IMR-90 (cell line): ENCODE measurements at regions not wholly inside any gene's neighbourhood (a gene's known extent, or its start where the extent isn't known, plus 50 kb on each side); places are given as distances from the start of the nearest gene placed in this dataset.

ENCODE experiments used
- ATAC-seq: fragments of 200-7000 bp; cut with Tn5 transposase; 2 replicates; pipeline ENCODE4 v1.9.1; 2020; ENCODE audit warnings: low read depth, mild to moderate bottlenecking, moderate library complexity
- BruUV-seq: library from RNA; stranded (reverse); fragments of 400-500 nt; replicated peaks from 2 replicates; lab custom pipeline; 2021; lab: Mats Ljungman, UMichigan
- CTCF ChIA-PET: fragments of 300-600 bp; formaldehyde crosslinking; extraction: SDS; loops from one replicate; lab custom pipeline; 2021; ENCODE audit warnings: antibody characterized with exemption; lab: Yijun Ruan, JAX
- POLR2A ChIA-PET: fragments of 300-600 bp; sonication (Branson Sonifier 250); formaldehyde crosslinking; loops from one replicate; lab custom pipeline; 2022; ENCODE audit warnings: antibody characterized with exemption; ENCODE audit not compliant: unreplicated experiment; lab: Charles Lee
- DNase-seq: peaks from one replicate; pipeline ENCODE4 v3.0.0; 2013
- H2AFZ ChIP-seq: replicated peaks from 2 replicates; pipeline ENCODE3; 2013; ENCODE audit warnings: low read length, mild to moderate bottlenecking; ENCODE audit not compliant: poor library complexity
- H2AK5ac ChIP-seq: 2 replicates; pipeline ENCODE4 v1.6.1; 2013; ENCODE audit warnings: low read depth, low read length, inconsistent platforms
- H2AK9ac ChIP-seq: replicated peaks from 2 replicates; pipeline ENCODE3; 2013; ENCODE audit warnings: mild to moderate bottlenecking, low read depth, low read length, moderate library complexity; ENCODE audit not compliant: poor library complexity
- H2BK120ac ChIP-seq: 2 replicates; pipeline ENCODE4 v1.6.1; 2013; ENCODE audit warnings: low read depth, low read length, inconsistent platforms
- H2BK15ac ChIP-seq: 3 replicates; pipeline ENCODE4 v1.6.1; 2013; ENCODE audit warnings: low read depth, low read length, inconsistent platforms
- H2BK20ac ChIP-seq: 2 replicates; pipeline ENCODE4 v1.6.1; 2013; ENCODE audit warnings: low read depth, mild to moderate bottlenecking, inconsistent platforms, low read length, moderate library complexity
- H2BK5ac ChIP-seq: 2 replicates; pipeline ENCODE4 v1.6.1; 2013; ENCODE audit warnings: mild to moderate bottlenecking, low read depth, low read length, inconsistent platforms; ENCODE audit not compliant: poor library complexity, severe bottlenecking
- H3K14ac ChIP-seq: replicated peaks from 2 replicates; pipeline ENCODE4 v1.6.1; 2013; ENCODE audit warnings: low read depth, low read length, inconsistent platforms
- H3K18ac ChIP-seq: 2 replicates; pipeline ENCODE4 v1.6.1; 2013; ENCODE audit warnings: low read depth, low read length, control low read depth
- H3K23ac ChIP-seq: 2 replicates; pipeline ENCODE4 v1.6.1; 2013; ENCODE audit warnings: low read depth, low read length, inconsistent platforms
- H3K27ac ChIP-seq: 2 replicates; pipeline ENCODE4 v1.5.1; 2013; ENCODE audit warnings: mild to moderate bottlenecking, control low read depth, low read length; ENCODE audit not compliant: insufficient read depth
- H3K27me3 ChIP-seq: 2 replicates; pipeline ENCODE4 v1.6.1; 2013; ENCODE audit warnings: low read length; ENCODE audit not compliant: control insufficient read depth, insufficient read depth
- H3K36me3 ChIP-seq: 2 replicates; pipeline ENCODE4 v1.6.1; 2013; ENCODE audit warnings: low read length, mixed read lengths; ENCODE audit not compliant: control insufficient read depth, insufficient read depth
- H3K4ac ChIP-seq: 2 replicates; pipeline ENCODE4 v1.6.1; 2013; ENCODE audit warnings: low read depth, low read length, inconsistent platforms
- H3K4me1 ChIP-seq: 2 replicates; pipeline ENCODE4 v1.6.1; 2013; ENCODE audit warnings: low read length, mixed read lengths; ENCODE audit not compliant: control insufficient read depth, insufficient read depth
- H3K4me2 ChIP-seq: 2 replicates; pipeline ENCODE4 v1.6.1; 2013; ENCODE audit warnings: low read depth, mild to moderate bottlenecking, control low read depth, low read length, moderate library complexity
- H3K4me3 ChIP-seq: 2 replicates; pipeline ENCODE4 v1.5.1; 2013; ENCODE audit warnings: low read depth, mild to moderate bottlenecking, control low read depth, low read length, moderate library complexity; ENCODE audit not compliant: insufficient read depth
- H3K56ac ChIP-seq: 2 replicates; pipeline ENCODE4 v1.6.1; 2013; ENCODE audit warnings: low read length, inconsistent platforms; ENCODE audit not compliant: insufficient read depth; ENCODE audit errors: extremely low read depth
- H3K79me1 ChIP-seq, 2 experiments: 2 replicates each; pipeline ENCODE4 v1.6.1; 2013; ENCODE audit warnings: low read length in 2 of 2, inconsistent platforms in 1 of 2, low read depth in 1 of 2
- H3K9ac ChIP-seq: 2 replicates; pipeline ENCODE4 v1.6.1; 2013; ENCODE audit warnings: low read depth, low read length, control low read depth
- H3K9me1 ChIP-seq: 2 replicates; pipeline ENCODE4 v1.6.1; 2013; ENCODE audit warnings: low read length, inconsistent platforms; ENCODE audit not compliant: insufficient read depth
- H3K9me3 ChIP-seq: 2 replicates; pipeline ENCODE4 v1.6.1; 2013; ENCODE audit warnings: low read length; ENCODE audit not compliant: control insufficient read depth, insufficient read depth
- H4K20me1 ChIP-seq: 2 replicates; pipeline ENCODE4 v1.6.1; 2013; ENCODE audit warnings: low read length, inconsistent platforms; ENCODE audit not compliant: insufficient read depth
- H4K5ac ChIP-seq: 2 replicates; pipeline ENCODE4 v1.6.1; 2013; ENCODE audit warnings: mild to moderate bottlenecking, low read depth, low read length, control low read depth
- H4K8ac ChIP-seq, 2 experiments: 2 replicates each; pipeline ENCODE4 v1.6.1; 2013; ENCODE audit warnings: low read depth in 2 of 2, low read length in 2 of 2, control low read depth in 1 of 2, inconsistent platforms in 1 of 2
- H4K91ac ChIP-seq: 2 replicates; pipeline ENCODE4 v1.6.1; 2013; ENCODE audit warnings: low read depth, low read length, inconsistent platforms; ENCODE audit not compliant: insufficient read depth
- CEBPB ChIP-seq: IDR thresholded peaks from 2 replicates; pipeline ENCODE4 v1.6.1; 2012; ENCODE audit warnings: low read depth, low read length, improper control_type of control experiment
- CHD1 ChIP-seq: IDR thresholded peaks from 2 replicates; pipeline ENCODE4 v1.6.1; 2012; ENCODE audit warnings: low read depth, low read length, improper control_type of control experiment
- FOS ChIP-seq: fragments of 150-350 bp; IDR thresholded peaks from 2 replicates; pipeline ENCODE4 v1.6.1; 2016; ENCODE audit warnings: low read depth, low read length
- MAFK ChIP-seq: IDR thresholded peaks from 2 replicates; pipeline ENCODE4 v1.6.1; 2012; ENCODE audit warnings: low read depth, low read length, improper control_type of control experiment
- MAZ ChIP-seq: IDR thresholded peaks from 2 replicates; pipeline ENCODE4 v1.6.1; 2012; ENCODE audit warnings: low read depth, mild to moderate bottlenecking, low read length, improper control_type of control experiment, moderate library complexity, borderline replicate concordance
- RAD21 ChIP-seq: IDR thresholded peaks from 2 replicates; pipeline ENCODE4 v1.6.1; 2012; ENCODE audit warnings: low read length, improper control_type of control experiment
- WGBS, 2 experiments: methylation state at CpG; one replicate each; pipeline versions ENCODE4 v1.1.5 to v1.1.7; 2013; ENCODE audit warnings: missing lambda C conversion rate in 2 of 2; ENCODE audit not compliant: insufficient read length in 1 of 2; ENCODE audit errors: extremely low coverage in 2 of 2; 5-methylcytosine and 5-hydroxymethylcytosine counted together
- dilution Hi-C: fragments of 300-500 bp; cut with HindIII; formaldehyde crosslinking; loops from one replicate; pipeline ENCODE4 v1.14.3; 2018; ENCODE audit warnings: low sequenced_read_pairs; ENCODE audit not compliant: unreplicated experiment
- in situ Hi-C: fragments of 300-500 bp; cut with MboI; formaldehyde crosslinking; loops from 3 replicates; pipeline ENCODE4 v1.14.3; 2019; ENCODE audit warnings: low sequenced_read_pairs, inconsistent platforms, mixed read lengths
- intact Hi-C: fragments of 100-400 bp; cut with micrococcal nuclease; formaldehyde crosslinking; loops from 2 replicates; pipeline ENCODE4 v1.10.0; 2022

- ATAC-seq = no peak
Observed at GRCh38 chr1:200487650-200488049, 77.8 kb upstream of the ZNF281 start.

More at GRCh38 chr1:200487650-200488049, 77.8 kb upstream of the ZNF281 start:
- Histone ChIP-seq H3K14ac (no peak overlapping the region), H3K18ac (no peak overlapping the region), H4K8ac (no peak overlapping the region; a peak in 1 of 4 replicates), H4K5ac (no peak overlapping the region), H3K9me1 (peaks cover 5% of the 10 kb centered on the region; the same call in 1 of the 2 replicates), H2AK5ac (no peak overlapping the region), H3K27ac (no peak overlapping the region), H3K27me3 (no peaks in the 10 kb centered on the region), H3K4me2 (no peak overlapping the region), H3K4me1 (peaks cover 13% of the 10 kb centered on the region), H3K4ac (no peak overlapping the region), H3K9ac (no peak overlapping the region), H2BK15ac (0 out of 3 replicates have a peak overlapping the region, but pooled peaks have one; percentile 37), H3K56ac (no peak overlapping the region), H4K20me1 (no peaks in the 10 kb centered on the region), H3K79me1 (no peaks in the 10 kb centered on the region), H2BK20ac (no peak overlapping the region), H2BK120ac (no peak overlapping the region), H3K23ac (no peak overlapping the region), H3K9me3 (no peaks in the 10 kb centered on the region), H3K36me3 (no peaks in the 10 kb centered on the region), H2AK9ac (no peak overlapping the region), H2AFZ (no peak overlapping the region), H4K91ac (no peak overlapping the region), H3K4me3 (no peak overlapping the region), H2BK5ac (no peak overlapping the region)
- POLR2A ChIA-PET = no interaction called here
- in situ Hi-C loops = loop anchor here (5.0 kb wide), 1 partner anchor 345 kb away; no protein-coding TSS in a partner anchor
- BruUV-seq = no TSS peak
- dilution Hi-C loops = no loop called here
- TF ChIP-seq RAD21 (no peak), MAZ (no peak), CEBPB (no peak), MAFK (no peak), FOS (no peak), CHD1 (no peak)
- intact Hi-C loops = loop anchor here (1.0 to 10.0 kb wide), 5 partner anchors 78 to 803 kb away; no protein-coding TSS in a partner anchor
- no CpG with 5 or more reads among the region's 6 CpGs for WGBS, 2 experiments
- CTCF ChIA-PET = interaction anchor here (0.9 kb wide), 1 partner anchor 211 kb away, joined by 3 read pairs; no protein-coding TSS in a partner anchor
- DNase-seq = no peak
